ENCODE measurements at regions not wholly inside any gene's neighbourhood (a gene's known extent, or its start where the extent isn't known, plus 50 kb on each side); places are given as distances from the start of the nearest gene placed in this dataset.

DNA sequence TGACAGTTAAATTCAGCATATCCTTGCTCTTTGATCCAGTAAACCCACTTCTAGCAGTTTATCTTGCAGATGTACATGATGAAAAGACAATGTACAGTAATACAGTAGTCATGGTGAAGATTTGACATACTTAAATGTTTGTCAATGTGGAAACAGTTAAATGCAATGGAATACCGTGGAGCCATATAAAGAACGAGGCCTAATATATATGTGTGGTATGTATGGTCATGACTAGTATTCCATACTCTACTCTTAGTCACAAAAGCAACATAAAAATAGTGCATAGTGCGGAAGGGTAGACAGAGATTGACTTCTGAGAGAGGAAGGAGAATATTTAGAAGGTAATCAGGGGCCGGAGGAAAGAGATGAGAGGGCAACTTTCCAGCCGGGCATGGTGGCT is 70.7 kb upstream of the ARMC2 start:
- no peaks in the 10 kb centered on the region for H3K36me3 ChIP-seq (ENCODE audit: control insufficient read depth in 2 of 2, extremely low read depth in 1 of 2, insufficient read depth in 1 of 2, low read length in 1 of 2)
- WGBS (ENCODE audit: insufficient coverage) = no CpG with 5 or more reads among the region's 5 CpGs
- POLR2A ChIA-PET = interaction anchor here in 1 of 2 donors (0.7 kb wide), 1 partner anchor 18 kb away, joined by 3 read pairs; no protein-coding TSS in a partner anchor
- ATAC-seq (replicated peaks in 1 of 4) = no peak
- peaks cover 0 to 2% of the 10 kb centered on the region in 2 donors for H3K27me3 Mint-ChIP-seq
- no peak overlapping the region for H3K27ac ChIP-seq (ENCODE audit: low read length)
- H3K9me3 Mint-ChIP-seq = no peaks in the 10 kb centered on the region
- H3K36me3 Mint-ChIP-seq = no peaks in the 10 kb centered on the region
- H3K4me3 ChIP-seq (ENCODE audit: control insufficient read depth in 1 of 2, extremely low read depth in 1 of 2, low read length in 1 of 2) = no peak overlapping the region
- H3K9me3 ChIP-seq = no peaks in the 10 kb centered on the region
- no peak for DNase-seq
- H3K4me1 Mint-ChIP-seq = peaks cover 0 to 10% (median 8%) of the 10 kb centered on the region in 3 donors
- CTCF ChIA-PET = interaction anchor here in 1 of 2 donors (0.7 kb wide), 1 partner anchor 10 kb away, joined by 8 read pairs; no protein-coding TSS in a partner anchor
- peaks cover 0 to 9% of the 10 kb centered on the region in 2 experiments for H3K4me1 ChIP-seq (ENCODE audit: control insufficient read depth in 1 of 2, extremely low read depth in 1 of 2, insufficient read depth in 2 of 2, low read length in 2 of 2)
- H3K27ac Mint-ChIP-seq = no peak overlapping the region
- no peak overlapping the region for H3K4me3 Mint-ChIP-seq
- peaks cover 0 to 5% of the 10 kb centered on the region in 2 experiments for H3K27me3 ChIP-seq (replicated peaks in 1 of 2; ENCODE audit: control insufficient read depth in 2 of 2, extremely low read depth in 1 of 2, insufficient read depth in 2 of 2, low read length in 1 of 2)

DNA sequence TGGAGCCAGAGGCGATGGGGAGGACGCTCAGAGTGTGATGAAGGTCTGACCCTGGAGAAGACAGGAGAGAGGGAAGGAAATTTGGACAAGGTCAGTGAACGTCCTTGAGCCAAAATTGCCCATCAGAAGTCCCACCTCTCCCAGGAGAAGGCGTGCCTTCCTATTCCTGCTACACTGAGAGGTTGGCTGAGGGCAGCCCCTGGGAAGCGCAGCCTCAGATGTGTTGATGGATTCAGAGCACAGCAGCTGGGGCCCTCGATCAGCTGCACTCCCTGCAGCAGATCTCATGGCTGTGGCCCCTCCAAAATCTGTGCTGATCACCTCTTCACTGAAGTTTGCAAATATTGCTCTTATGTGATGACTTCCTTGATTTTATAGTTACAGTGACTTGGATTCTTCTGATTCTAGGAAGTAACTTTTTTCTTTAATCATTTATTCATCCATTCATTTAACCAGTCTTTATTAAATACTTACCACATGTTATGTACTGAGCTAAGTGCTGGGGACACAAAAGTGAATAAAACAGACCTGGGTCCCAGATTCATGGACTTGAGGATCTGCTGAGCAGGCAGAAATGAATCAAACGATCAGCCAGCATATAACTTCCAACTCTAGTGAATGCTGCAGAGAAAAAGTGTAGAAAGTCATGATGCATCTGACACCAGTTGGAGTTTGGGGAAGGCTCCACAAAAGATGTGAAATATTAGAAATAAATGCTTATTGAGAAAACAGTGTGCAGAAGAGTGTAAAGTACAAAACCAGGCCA is 69.6 kb upstream of the ARMC2 start:
- Mint-ChIP-seq H3K27me3 (peaks cover 0 to 2% of the 10 kb centered on the region in 2 donors), H3K4me3 (no peak overlapping the region), H3K27ac (no peak overlapping the region), H3K4me1 (peaks cover 0 to 11% (median 9%) of the 10 kb centered on the region in 3 donors), H3K36me3 (no peaks in the 10 kb centered on the region), H3K9me3 (no peaks in the 10 kb centered on the region)
- Histone ChIP-seq H3K4me1 (ENCODE audit: control insufficient read depth in 1 of 2, extremely low read depth in 1 of 2, insufficient read depth in 2 of 2, low read length in 2 of 2) (peaks cover 0 to 9% of the 10 kb centered on the region in 2 experiments), H3K9me3 (no peaks in the 10 kb centered on the region), H3K27ac (ENCODE audit: low read length) (no peak overlapping the region), H3K36me3 (ENCODE audit: control insufficient read depth in 2 of 2, extremely low read depth in 1 of 2, insufficient read depth in 1 of 2, low read length in 1 of 2) (no peaks in the 10 kb centered on the region), H3K27me3 (replicated peaks in 1 of 2; ENCODE audit: control insufficient read depth in 2 of 2, extremely low read depth in 1 of 2, insufficient read depth in 2 of 2, low read length in 1 of 2) (peaks cover 0 to 5% of the 10 kb centered on the region in 2 experiments), H3K4me3 (ENCODE audit: control insufficient read depth in 1 of 2, extremely low read depth in 1 of 2, low read length in 1 of 2) (no peak overlapping the region)
- DNase-seq (no peak), ATAC-seq (replicated peaks in 1 of 4) (no peak)
- 97% methylated on average over 5 of the region's 7 CpGs for WGBS (ENCODE audit: insufficient coverage)
- ChIA-PET CTCF (interaction anchor here in 1 of 2 donors (1.5 kb wide), 1 partner anchor 237 kb away, joined by 5 read pairs; no protein-coding TSS in a partner anchor), POLR2A (interaction anchor here in 1 of 2 donors (0.5 kb wide), 1 partner anchor 267 kb away, joined by 3 read pairs; no protein-coding TSS in a partner anchor)

DNA sequence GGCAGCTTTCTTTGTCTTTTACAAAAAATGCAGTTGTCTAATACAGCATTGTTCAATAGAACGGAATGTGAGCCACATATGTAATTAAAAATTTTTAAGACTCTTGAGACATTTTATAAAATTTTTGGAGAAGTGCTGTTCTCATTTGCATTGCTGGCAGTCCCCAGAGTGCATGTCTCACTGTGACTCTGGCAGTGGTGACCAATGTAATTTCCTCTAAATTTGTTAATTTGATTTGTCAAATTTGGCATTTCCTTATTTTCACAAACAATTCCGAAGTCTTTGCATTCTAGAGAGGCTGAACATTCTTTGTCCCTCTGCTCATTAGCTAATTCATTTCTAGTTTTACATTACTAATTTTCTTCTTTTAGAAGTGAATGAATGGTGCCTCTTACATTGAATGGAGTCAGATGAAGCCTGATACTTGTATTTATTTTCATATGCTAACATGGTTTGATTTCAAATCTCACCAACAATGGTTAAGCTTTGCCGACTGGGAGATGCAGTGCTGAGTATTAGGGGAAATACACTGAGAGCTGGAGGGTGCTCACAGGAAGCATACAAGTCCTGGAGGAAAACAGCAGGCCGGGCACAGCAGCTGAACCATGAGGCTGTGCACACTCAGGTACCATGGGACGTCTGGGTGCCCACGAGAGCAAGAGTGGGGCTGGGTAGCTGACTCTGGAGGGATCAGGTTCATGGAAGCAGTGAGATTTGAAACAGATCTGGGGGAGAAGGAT is 68.5 kb upstream of the ARMC2 start:
- H3K27me3 ChIP-seq (replicated peaks in 1 of 2; ENCODE audit: control insufficient read depth in 2 of 2, extremely low read depth in 1 of 2, insufficient read depth in 2 of 2, low read length in 1 of 2) = peaks cover 0 to 5% of the 10 kb centered on the region in 2 experiments
- CTCF ChIA-PET = interaction anchor here (0.6 to 1.1 kb wide), 2 partner anchors 16 to 83 kb away, joined by 3 to 4 read pairs; no protein-coding TSS in a partner anchor
- H3K27ac ChIP-seq (ENCODE audit: low read length) = no peak overlapping the region
- no peak overlapping the region for H3K4me3 ChIP-seq (ENCODE audit: control insufficient read depth in 1 of 2, extremely low read depth in 1 of 2, low read length in 1 of 2)
- Mint-ChIP-seq H3K36me3 (no peaks in the 10 kb centered on the region), H3K27ac (no peak overlapping the region), H3K4me3 (no peak overlapping the region), H3K4me1 (peaks cover 0 to 11% (median 9%) of the 10 kb centered on the region in 3 donors), H3K9me3 (no peaks in the 10 kb centered on the region), H3K27me3 (peaks cover 0 to under 1% of the 10 kb centered on the region in 2 donors)
- ATAC-seq (replicated peaks in 1 of 4) = no peak
- 77% methylated on average over 4 of the region's 6 CpGs for WGBS (ENCODE audit: insufficient coverage)
- no peak for DNase-seq
- POLR2A ChIA-PET = interaction anchor here in 1 of 2 donors (0.5 kb wide), 1 partner anchor 854 kb away, joined by 3 read pairs; no protein-coding TSS in a partner anchor
- H3K9me3 ChIP-seq = no peaks in the 10 kb centered on the region
- H3K4me1 ChIP-seq (ENCODE audit: control insufficient read depth in 1 of 2, extremely low read depth in 1 of 2, insufficient read depth in 2 of 2, low read length in 2 of 2) = peaks cover 0 to 9% of the 10 kb centered on the region in 2 experiments
- no peaks in the 10 kb centered on the region for H3K36me3 ChIP-seq (ENCODE audit: control insufficient read depth in 2 of 2, extremely low read depth in 1 of 2, insufficient read depth in 1 of 2, low read length in 1 of 2)

DNA sequence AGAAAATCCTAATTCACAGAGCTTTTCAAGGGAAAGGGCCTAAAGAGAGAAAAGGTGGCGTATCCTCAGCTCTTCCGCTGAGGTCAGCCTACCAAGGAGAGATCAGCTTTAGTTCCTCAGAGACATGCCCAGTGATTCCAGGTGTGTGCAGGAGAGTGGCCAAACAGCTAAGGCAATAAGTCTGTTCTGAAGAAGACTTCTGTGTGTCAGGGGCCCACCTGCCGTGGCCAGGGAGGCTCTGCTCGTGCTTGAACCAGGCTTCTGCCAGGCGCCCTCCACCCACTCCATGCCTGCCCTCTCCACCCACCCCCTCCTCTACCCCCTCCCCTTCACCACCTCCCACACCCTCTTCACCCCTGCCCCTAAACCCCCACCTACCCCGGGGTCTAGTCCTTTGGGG is 67.4 kb upstream of the ARMC2 start:
- Histone ChIP-seq H3K9me3 (no peaks in the 10 kb centered on the region), H3K4me1 (ENCODE audit: control insufficient read depth in 1 of 2, extremely low read depth in 1 of 2, insufficient read depth in 2 of 2, low read length in 2 of 2) (peaks cover 0 to 9% of the 10 kb centered on the region in 2 experiments), H3K36me3 (ENCODE audit: control insufficient read depth in 2 of 2, extremely low read depth in 1 of 2, insufficient read depth in 1 of 2, low read length in 1 of 2) (no peaks in the 10 kb centered on the region), H3K27ac (ENCODE audit: low read length) (no peak overlapping the region), H3K27me3 (replicated peaks in 1 of 2; ENCODE audit: control insufficient read depth in 2 of 2, extremely low read depth in 1 of 2, insufficient read depth in 2 of 2, low read length in 1 of 2) (peaks cover 0 to 5% of the 10 kb centered on the region in 2 experiments), H3K4me3 (ENCODE audit: control insufficient read depth in 1 of 2, extremely low read depth in 1 of 2, low read length in 1 of 2) (no peak overlapping the region)
- ATAC-seq (replicated peaks in 1 of 4) = no peak
- H3K36me3 Mint-ChIP-seq = no peaks in the 10 kb centered on the region
- H3K9me3 Mint-ChIP-seq = no peaks in the 10 kb centered on the region
- peaks cover 0 to 4% of the 10 kb centered on the region in 2 donors for H3K27me3 Mint-ChIP-seq
- no peak overlapping the region for H3K27ac Mint-ChIP-seq
- DNase-seq = no peak
- 100% methylated on average over 2 of the region's 6 CpGs for WGBS (ENCODE audit: insufficient coverage)
- H3K4me3 Mint-ChIP-seq = no peak overlapping the region
- peaks cover 0 to 11% (median 9%) of the 10 kb centered on the region in 3 donors for H3K4me1 Mint-ChIP-seq
- POLR2A ChIA-PET = no interaction called here
- CTCF ChIA-PET = interaction anchor here (0.6 to 1.1 kb wide), 8 partner anchors 15 to 674 kb away, joined by 3 to 5 read pairs (median 3); no protein-coding TSS in a partner anchor

DNA sequence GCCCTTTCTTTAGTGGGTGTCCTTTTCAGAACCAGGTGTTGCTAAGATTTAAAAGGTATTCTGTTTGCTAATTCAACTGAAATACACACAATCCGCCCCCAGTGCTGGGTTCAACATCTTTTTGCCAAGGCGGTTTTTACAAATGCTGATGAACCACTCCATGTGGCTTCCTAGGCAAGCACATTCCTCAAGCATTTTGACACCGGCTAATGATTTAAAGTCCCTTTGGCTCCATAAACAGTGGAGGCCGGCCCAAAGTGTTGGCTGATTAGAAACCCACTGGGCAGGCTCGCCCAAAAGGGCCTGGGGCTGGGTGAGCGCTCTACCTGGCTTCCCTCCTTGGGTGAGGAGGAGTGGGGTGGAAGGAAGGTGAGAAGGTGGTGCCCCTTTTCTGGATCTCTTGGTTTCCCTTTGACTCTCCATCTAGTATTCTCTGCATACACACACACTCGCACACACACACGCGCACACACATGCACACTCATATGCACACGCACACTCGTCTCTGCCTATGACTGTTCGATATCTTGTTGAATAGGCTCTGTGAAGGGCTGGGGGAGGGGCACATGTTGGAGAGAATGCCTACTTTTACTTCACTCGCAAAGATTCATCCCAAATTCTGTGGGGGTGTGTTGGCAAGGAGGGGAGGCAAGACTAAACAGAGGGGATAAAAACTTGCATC is 66.7 kb upstream of the ARMC2 start:
- DNase-seq = peak in 3 of 35 experiments; percentile 4 to 24 (median 4)
- peaks cover 0 to 5% of the 10 kb centered on the region in 2 donors for H3K27me3 Mint-ChIP-seq

More for the DNA sequence above, 66.7 kb upstream of the ARMC2 start:
- ChIA-PET CTCF (interaction anchor here in 1 of 2 donors (0.6 to 2.9 kb wide), 4 partner anchors 223 to 1045 kb away, joined by 3 to 30 read pairs (median 3); no protein-coding TSS in a partner anchor), POLR2A (no interaction called here)
- H3K36me3 Mint-ChIP-seq = no peaks in the 10 kb centered on the region
- peak overlapping the region in 1 of 2 donors; percentile 50 for H3K4me3 ChIP-seq (ENCODE audit: control insufficient read depth in 1 of 2, extremely low read depth in 1 of 2, low read length in 1 of 2)
- 100% methylated on average over 1 of the region's 13 CpGs for WGBS (ENCODE audit: insufficient coverage)
- H3K36me3 ChIP-seq (ENCODE audit: control insufficient read depth in 2 of 2, extremely low read depth in 1 of 2, insufficient read depth in 1 of 2, low read length in 1 of 2) = no peaks in the 10 kb centered on the region
- no peak for ATAC-seq (replicated peaks in 1 of 4)
- peak overlapping the region; percentile 61 to 79 (median 78) for H3K4me3 Mint-ChIP-seq
- peaks cover 0 to 9% of the 10 kb centered on the region in 2 experiments for H3K4me1 ChIP-seq (ENCODE audit: control insufficient read depth in 1 of 2, extremely low read depth in 1 of 2, insufficient read depth in 2 of 2, low read length in 2 of 2)
- peaks cover 0 to 11% (median 9%) of the 10 kb centered on the region in 3 donors for H3K4me1 Mint-ChIP-seq
- H3K27me3 ChIP-seq (replicated peaks in 1 of 2; ENCODE audit: control insufficient read depth in 2 of 2, extremely low read depth in 1 of 2, insufficient read depth in 2 of 2, low read length in 1 of 2) = peaks cover 0 to 5% of the 10 kb centered on the region in 2 experiments
- H3K9me3 Mint-ChIP-seq = no peaks in the 10 kb centered on the region
- H3K9me3 ChIP-seq = no peaks in the 10 kb centered on the region
- no peak overlapping the region for H3K27ac ChIP-seq (ENCODE audit: low read length)
- no peak overlapping the region for H3K27ac Mint-ChIP-seq

All from T-cell (primary cell).